Endodermal cell (in vitro differentiated cells): ENCODE measurements at regions not wholly inside any gene's neighbourhood (a gene's known extent, or its start where the extent isn't known, plus 50 kb on each side); places are given as distances from the start of the nearest gene placed in this dataset.

Experiments used
- DNase-seq: peaks from one replicate; pipeline ENCODE4 v3.0.0-alpha.2; 2017
- H3K27ac ChIP-seq: 2 replicates; pipeline ENCODE4 v1.5.1; 2013; ENCODE audit warnings: mild to moderate bottlenecking, low read depth, low read length, moderate library complexity
- H3K27me3 ChIP-seq: 2 replicates; pipeline ENCODE4 v1.6.1; 2013; ENCODE audit warnings: mild to moderate bottlenecking, low read length, moderate library complexity; ENCODE audit not compliant: insufficient read depth, control insufficient read depth, poor library complexity, severe bottlenecking
- H3K36me3 ChIP-seq: 2 replicates; pipeline ENCODE4 v1.7.0; 2013; ENCODE audit warnings: mild to moderate bottlenecking, low read length, moderate library complexity; ENCODE audit not compliant: control insufficient read depth, insufficient read depth
- H3K4me1 ChIP-seq: one replicate; pipeline ENCODE4 v1.7.0; 2013; ENCODE audit warnings: low read length; ENCODE audit not compliant: control insufficient read depth, insufficient read depth
- H3K4me3 ChIP-seq: 2 replicates; pipeline ENCODE4 v1.5.1; 2013; ENCODE audit warnings: mild to moderate bottlenecking, low read length, moderate library complexity
- H3K9ac ChIP-seq: 2 replicates; pipeline ENCODE4 v1.6.1; 2013; ENCODE audit warnings: mild to moderate bottlenecking, low read length, moderate library complexity; ENCODE audit not compliant: poor library complexity, severe bottlenecking; ENCODE audit errors: extremely low read depth
- H3K9me3 ChIP-seq: 2 replicates; pipeline ENCODE4 v1.6.1; 2013; ENCODE audit warnings: mild to moderate bottlenecking, low read length, moderate library complexity; ENCODE audit not compliant: control insufficient read depth
- H3K27ac Mint-ChIP-seq: 2 replicates; pipeline ENCODE4 v1.8.0; 2020; ENCODE audit warnings: mixed read lengths
- H3K27me3 Mint-ChIP-seq: 2 replicates; pipeline ENCODE4 v1.8.0; 2021; ENCODE audit warnings: mild to moderate bottlenecking, mixed read lengths; ENCODE audit not compliant: insufficient read depth
- H3K36me3 Mint-ChIP-seq: 2 replicates; pipeline ENCODE4 v1.8.0; 2020; ENCODE audit warnings: low read depth, mixed read lengths
- H3K4me1 Mint-ChIP-seq: 2 replicates; pipeline ENCODE4 v1.8.0; 2020; ENCODE audit warnings: mixed read lengths
- H3K4me3 Mint-ChIP-seq: 2 replicates; pipeline ENCODE4 v1.8.0; 2020; ENCODE audit warnings: mild to moderate bottlenecking, moderate library complexity, mixed read lengths
- H3K9me3 Mint-ChIP-seq: 2 replicates; pipeline ENCODE4 v1.8.0; 2020; ENCODE audit warnings: mild to moderate bottlenecking, mixed read lengths
- CTCF ChIP-seq: fragments of 200-600 bp; sonication (generic); conservative IDR thresholded peaks from 2 replicates; pipeline ENCODE4 v1.5.0; 2021; ENCODE audit warnings: antibody characterized with exemption, mild to moderate bottlenecking

GRCh38 chr4:34293459-34293858 lies 1950.9 kb downstream of the ARAP2 start:
- DNase-seq: no peak
- TF ChIP-seq CTCF: no peak
- Histone ChIP-seq H3K27me3 (no peaks in the 10 kb centered on the region), H3K4me1 (no peaks in the 10 kb centered on the region), H3K27ac (no peak overlapping the region), H3K36me3 (no peaks in the 10 kb centered on the region), H3K4me3 (no peak overlapping the region), H3K9ac (no peak overlapping the region), H3K9me3 (no peaks in the 10 kb centered on the region)
- Mint-ChIP-seq H3K27me3 (no peaks in the 10 kb centered on the region), H3K4me1 (no peaks in the 10 kb centered on the region), H3K4me3 (no peak overlapping the region), H3K36me3 (no peaks in the 10 kb centered on the region), H3K27ac (no peak overlapping the region), H3K9me3 (no peaks in the 10 kb centered on the region)

DNA sequence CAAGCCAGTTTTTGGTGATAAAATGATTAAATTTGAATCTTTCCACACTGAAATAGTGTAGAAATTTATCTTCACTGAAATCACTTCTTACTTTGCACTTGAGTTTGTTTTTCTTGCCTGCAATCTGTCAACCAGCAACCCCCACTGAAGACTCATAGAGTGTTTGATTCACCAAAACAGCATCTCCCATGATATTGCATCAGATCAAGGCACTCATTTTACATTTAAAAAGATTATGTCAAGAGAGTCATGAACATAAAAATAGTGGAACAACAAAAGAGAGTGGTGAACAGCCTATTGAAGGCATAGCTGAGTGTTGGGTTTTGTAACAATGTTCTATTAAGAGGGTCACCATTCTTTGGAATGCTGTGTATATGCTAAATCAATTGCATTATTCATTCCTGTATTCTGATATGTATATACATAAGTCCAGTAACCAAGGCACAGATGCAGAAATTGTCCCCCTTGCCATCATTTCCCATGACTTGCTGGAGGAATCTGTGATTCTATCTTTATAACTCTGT lies 1934.9 kb downstream of the ARAP2 start:
- H3K27ac ChIP-seq: no peak overlapping the region
- H3K27me3 ChIP-seq: no peaks in the 10 kb centered on the region
- Mint-ChIP-seq H3K27ac (no peak overlapping the region), H3K36me3 (no peaks in the 10 kb centered on the region), H3K27me3 (no peaks in the 10 kb centered on the region), H3K9me3 (no peaks in the 10 kb centered on the region), H3K4me3 (no peak overlapping the region), H3K4me1 (no peaks in the 10 kb centered on the region)
- H3K4me1 ChIP-seq: no peaks in the 10 kb centered on the region
- TF ChIP-seq CTCF: no peak
- H3K9me3 ChIP-seq: no peaks in the 10 kb centered on the region
- no peak overlapping the region for H3K9ac ChIP-seq
- H3K4me3 ChIP-seq: no peak overlapping the region
- DNase-seq: no peak
- H3K36me3 ChIP-seq: no peaks in the 10 kb centered on the region

DNA sequence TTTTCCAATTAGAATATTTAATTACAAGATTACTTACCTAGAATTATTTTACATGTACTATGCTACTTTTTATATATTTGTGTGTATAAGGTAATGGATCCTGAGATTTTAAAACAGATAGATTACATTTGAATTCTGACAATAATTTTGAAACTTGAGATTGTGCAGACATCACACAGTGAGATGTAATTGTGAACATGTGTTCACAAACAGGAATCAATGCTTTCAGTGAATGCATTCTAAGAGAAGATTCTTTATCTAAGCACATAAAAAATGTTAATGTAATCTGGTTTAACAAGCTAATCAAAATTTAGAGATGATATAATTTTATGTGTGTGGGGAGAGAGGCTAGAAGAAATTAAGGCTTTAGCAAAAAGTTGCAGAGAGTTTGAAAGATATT lies 1925.5 kb downstream of the ARAP2 start:
- H3K36me3 ChIP-seq: no peaks in the 10 kb centered on the region
- Mint-ChIP-seq H3K27ac (no peak overlapping the region), H3K36me3 (no peaks in the 10 kb centered on the region), H3K27me3 (no peaks in the 10 kb centered on the region), H3K4me3 (no peak overlapping the region), H3K4me1 (no peaks in the 10 kb centered on the region), H3K9me3 (no peaks in the 10 kb centered on the region)
- H3K4me1 ChIP-seq: no peaks in the 10 kb centered on the region
- no peak for DNase-seq
- H3K27ac ChIP-seq: no peak overlapping the region
- no peak overlapping the region for H3K9ac ChIP-seq
- no peak for TF ChIP-seq CTCF
- no peak overlapping the region for H3K4me3 ChIP-seq
- no peaks in the 10 kb centered on the region for H3K27me3 ChIP-seq
- no peaks in the 10 kb centered on the region for H3K9me3 ChIP-seq
